HG02840 (cell line): ENCODE measurements at regions not wholly inside any gene's neighbourhood (a gene's known extent, or its start where the extent isn't known, plus 50 kb on each side); places are given as distances from the start of the nearest gene placed in this dataset.
"Not testable (repeated sequence)": the region's sequence is repeated elsewhere in the genome, so short reads cannot be mapped to it uniquely, and the experiment has no call there.

Source experiments
- ATAC-seq: cut with Tn5 transposase; IDR thresholded peaks from one replicate; pipeline ENCODE4 v1.9.1; 2021; ENCODE audit warnings: mild to moderate bottlenecking, moderate library complexity, moderate number of reproducible peaks; ENCODE audit not compliant: unreplicated experiment, low FRiP score

DNA sequence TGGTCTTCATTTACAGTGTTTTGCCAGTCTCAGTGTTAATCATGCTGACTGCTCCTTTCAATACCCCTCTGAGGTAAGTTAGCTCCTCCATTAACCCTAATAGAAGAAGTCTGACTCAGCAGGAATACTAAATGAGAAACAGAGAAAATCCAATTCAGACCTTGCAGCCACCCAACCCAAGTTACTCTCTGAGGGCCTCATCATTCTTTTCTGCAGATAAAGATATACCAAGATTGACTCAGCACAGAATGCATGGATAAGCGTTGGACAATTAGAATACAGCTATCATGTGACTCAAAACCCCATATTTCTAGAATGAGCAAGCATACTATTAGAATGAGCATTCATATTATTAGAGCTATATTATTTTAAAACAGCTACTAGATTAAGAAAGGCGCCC, 389.1 kb upstream of the SGO1 start:
- no peak for ATAC-seq

GRCh38 chr3:20574746-20575145, 388.7 kb upstream of the SGO1 start:
- no peak for ATAC-seq

DNA sequence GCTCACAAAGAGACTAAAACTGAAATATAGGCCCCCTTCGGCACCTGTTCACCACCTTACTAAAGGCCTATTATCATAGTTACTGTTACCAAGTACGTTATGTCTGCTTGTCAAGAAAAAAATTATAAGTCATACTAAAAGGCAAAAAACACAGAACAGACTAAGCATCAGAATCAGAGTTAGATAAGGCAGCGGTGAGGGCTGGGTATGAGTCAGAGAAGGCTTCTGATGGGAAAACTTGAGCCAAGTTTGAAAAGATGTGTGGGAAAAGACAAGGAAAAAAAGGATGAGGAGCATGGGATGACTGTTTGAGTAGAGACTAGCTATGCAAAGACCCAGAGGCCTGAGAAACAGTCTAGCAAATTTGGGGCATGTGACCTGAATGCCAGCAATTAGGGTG, 387.2 kb upstream of the SGO1 start:
- no peak for ATAC-seq

GRCh38 chr3:20572473-20572872, 386.5 kb upstream of the SGO1 start:
- ATAC-seq, result no peak

DNA sequence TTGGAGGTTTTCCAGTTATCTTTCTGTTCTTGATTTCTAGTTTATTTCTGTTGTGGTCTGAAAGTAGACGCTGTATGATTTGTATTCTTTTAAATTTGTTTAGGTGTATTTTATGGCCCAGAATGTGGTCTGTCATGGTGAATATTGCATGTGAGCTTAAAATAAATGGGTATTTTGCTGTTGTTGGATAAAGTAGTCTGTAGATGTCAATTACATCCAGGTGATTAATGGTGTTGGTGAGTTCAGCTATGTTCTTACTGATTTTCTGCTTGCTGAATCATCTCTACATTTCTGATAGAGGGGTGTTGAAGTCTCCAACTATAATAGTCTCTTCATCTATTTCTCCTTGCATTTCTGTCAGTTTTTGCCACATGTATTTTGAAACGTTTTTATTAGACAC, 383.3 kb upstream of the SGO1 start:
- ATAC-seq, result no peak

DNA sequence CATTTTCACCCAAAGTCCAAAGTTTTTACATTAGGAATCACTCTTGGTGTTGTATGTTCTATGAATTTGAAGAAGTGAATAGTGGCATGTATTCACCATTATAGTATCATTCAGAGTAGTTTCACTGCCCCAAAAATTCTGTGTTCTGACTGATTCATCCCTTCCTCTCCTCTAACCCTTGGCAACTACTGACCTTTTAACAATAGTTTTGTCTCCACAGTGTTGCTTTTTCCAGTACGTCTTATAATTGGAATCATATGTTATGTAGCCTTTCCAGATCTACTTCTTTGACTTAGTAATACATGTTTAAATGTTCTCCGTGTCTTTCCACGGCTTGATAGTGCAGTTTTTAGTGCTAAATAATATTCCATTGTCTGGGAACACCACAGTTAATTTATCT, 379.0 kb upstream of the SGO1 start:
- no peak for ATAC-seq

DNA sequence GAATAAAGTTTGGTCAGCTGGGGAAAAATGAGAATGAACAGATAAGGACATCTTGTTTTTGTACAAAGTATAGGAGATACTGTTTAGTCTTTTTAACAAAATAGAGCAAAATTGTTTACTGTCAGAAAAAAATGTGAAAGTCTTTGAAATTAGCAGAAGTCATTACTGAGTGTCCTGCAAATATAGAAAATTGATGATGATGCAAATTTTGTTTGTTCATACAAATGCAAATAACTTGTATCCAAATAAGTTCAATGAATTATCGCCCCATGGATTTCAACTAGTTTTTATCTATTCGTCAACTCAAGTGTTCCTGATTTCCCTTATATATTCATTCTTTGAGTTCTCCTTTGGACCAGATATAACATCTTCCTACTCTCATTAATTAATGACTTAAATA, 378.0 kb upstream of the SGO1 start:
- no peak for ATAC-seq

GRCh38 chr3:20563251-20563650, 377.2 kb upstream of the SGO1 start:
- no peak for ATAC-seq

- no peak for ATAC-seq
These were observed 375.2 kb upstream of the SGO1 start for GRCh38 chr3:20561166-20561565.

- ATAC-seq, result not testable (repeated sequence)
These were observed 374.4 kb upstream of the SGO1 start for GRCh38 chr3:20560446-20560845.

- no peak for ATAC-seq
These were observed 372.2 kb upstream of the SGO1 start for GRCh38 chr3:20558161-20558560.

DNA sequence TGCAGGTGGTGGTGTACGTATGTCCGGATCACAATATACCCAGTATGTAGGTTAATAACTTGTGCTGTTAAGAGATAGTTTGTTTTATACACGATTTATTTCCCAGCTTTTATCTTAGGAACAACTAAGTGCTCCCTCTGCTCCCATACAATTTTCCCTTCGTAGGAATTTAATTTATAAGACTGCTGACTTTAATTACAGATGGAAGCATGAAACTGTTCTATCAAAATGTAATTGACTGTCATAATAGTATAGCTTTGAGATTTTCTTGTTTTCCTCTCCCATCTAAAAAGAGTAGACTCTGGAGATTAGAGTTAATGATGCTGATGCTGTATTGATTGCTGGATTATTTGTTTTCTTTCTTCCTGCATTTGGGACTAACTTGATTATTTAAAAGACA, 370.7 kb upstream of the SGO1 start:
- ATAC-seq, result no peak

- ATAC-seq, result no peak
These were observed 366.7 kb upstream of the SGO1 start for GRCh38 chr3:20552605-20553275.

- not testable (repeated sequence) for ATAC-seq
These were observed 361.6 kb upstream of the SGO1 start for GRCh38 chr3:20547361-20548269.

DNA sequence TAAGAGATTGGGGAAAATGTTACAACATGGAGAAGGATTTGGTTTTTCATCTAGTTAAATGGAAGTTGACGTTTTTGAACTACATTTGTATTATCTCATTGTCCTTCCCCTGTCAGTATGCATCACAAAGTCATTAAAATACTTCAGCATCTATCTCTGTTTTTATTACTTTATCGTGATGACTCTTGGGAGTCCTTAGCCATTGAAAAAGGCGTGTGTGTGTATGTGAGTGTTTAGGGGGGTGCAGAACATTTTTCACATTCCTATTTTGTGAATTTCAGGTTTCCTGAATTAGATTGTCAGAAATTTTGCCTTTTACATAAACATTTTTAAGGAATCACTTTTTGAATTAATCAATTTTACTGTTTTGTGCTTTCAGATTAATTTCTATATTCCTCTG, 360.6 kb upstream of the SGO1 start:
- no peak for ATAC-seq

DNA sequence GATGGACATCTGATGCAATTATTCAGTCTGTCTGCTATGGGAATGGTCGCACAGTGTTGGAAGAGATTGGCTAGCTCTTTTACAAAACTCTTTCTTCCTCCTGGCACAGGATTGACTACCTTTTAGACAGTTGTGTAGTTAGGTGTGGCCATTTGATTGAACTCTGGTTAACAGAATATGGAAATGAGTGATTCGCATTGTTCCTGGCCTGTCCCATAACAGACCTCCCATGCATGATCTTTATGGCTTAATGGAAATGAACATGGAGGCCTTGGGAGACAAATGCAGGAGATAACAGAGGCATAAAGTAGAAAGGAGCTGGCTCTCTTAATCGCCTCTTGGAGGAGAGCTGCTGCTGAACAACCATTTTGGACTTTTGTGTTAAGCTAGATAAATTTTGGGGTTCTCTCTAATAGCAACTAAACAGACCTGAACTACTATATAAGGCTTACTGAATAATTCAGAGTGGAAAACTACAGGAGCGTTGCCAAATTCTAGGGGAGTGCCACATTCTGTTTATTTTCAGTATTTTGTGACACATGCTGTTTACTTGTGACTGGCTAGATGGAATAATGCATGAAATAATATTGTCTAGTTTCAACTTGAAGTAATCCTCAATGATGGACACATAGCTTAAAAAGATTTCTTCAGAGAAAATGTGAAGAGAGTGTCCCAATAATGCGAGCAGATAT, 357.7 kb upstream of the SGO1 start:
- ATAC-seq, result no peak

GRCh38 chr3:20540066-20540465, 354.1 kb upstream of the SGO1 start:
- no peak for ATAC-seq

DNA sequence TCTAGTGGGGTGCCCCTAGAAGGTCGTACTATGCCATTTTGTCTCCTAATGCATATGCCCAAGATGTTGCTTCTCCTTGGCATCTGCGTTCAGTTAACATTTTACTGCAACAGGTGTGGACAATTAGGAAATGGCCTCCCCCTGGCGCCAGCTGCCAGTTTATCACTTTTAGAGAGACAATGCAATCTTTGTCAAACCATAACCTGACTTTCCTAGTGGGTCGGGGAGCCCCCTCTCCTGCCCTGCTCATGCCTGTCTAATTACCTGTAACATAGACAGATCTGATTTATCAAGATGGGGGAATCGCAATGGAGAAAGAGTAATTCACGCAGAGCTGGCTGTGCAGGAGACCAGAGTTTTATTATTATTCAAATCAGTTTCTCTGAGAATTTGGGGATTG, 353.7 kb upstream of the SGO1 start:
- ATAC-seq, result no peak

DNA sequence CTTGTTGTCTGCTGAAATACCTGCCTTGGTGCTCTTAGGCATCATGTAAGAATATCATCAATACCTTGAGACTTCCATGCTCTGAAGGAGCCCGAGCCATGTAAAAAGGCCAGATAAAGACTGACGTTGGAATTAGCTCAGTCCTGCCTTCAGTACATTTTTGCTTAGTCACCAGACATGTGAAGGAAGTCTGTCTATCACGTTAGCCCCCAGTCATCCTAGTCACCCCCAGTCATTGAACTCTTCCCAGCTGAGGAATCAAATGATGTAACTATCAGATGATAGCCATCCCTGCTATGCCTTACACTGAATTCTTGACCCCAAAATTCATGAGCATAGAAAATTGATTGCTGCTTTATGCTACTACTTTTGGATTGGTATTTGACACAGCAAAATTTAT, 351.2 kb upstream of the SGO1 start:
- no peak for ATAC-seq

- no peak for ATAC-seq
These were observed 343.9 kb upstream of the SGO1 start for GRCh38 chr3:20529911-20530310.

DNA sequence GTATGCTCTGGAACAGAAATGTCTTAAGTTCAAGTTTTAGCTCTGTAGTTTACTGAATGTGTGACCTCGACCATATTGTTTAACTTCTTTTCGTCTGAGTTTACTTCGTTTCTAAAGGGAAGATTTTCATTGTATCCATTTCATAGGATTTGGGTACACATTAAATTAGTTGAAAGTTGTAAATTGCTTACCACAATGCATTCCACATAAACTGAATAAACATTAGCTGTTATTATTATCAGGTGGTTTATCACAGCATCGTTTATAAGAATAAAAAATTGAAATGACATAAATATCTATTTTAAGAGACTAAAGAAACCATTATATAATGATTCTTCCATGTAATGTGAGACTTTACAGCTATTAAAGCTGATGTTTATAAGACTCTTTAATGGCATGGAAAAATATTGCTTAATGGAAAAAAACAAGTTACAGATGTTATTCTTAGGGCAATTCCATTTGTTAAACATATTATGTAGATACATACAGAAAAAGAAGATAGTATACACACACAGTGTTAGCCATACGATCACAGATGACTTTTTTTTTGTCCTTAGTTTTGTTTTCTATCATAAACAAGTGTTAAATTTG, 342.3 kb upstream of the SGO1 start:
- no peak for ATAC-seq
